ENCODE measurements at regions not wholly inside any gene's neighbourhood (a gene's known extent, or its start where the extent isn't known, plus 50 kb on each side); places are given as distances from the start of the nearest gene placed in this dataset.
A peak's percentile ranks its signal among the peaks of the same experiment; 100 is the strongest.

DNA sequence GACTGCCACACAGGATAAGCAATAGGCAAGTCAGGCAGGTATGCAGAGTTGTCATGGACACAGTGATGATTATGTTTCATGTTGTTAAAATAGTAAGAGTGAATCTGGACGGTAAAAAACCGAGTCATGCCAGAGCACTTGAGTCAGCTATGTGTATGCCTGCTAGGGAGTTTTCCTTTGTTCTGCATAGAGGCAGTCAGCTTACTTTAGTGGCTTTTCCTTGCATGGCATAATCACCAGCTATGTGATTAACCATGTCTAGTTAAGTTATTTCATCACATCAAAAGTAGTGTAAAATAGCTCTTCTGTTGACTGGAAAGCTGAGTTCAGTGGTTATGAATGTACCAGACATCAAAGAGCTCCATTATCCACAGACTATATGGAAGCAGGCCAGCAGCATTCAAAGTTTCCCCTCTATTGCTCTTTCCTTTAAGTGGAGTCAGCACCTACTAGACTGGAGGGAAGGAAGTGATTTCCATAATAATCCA, 989.8 kb downstream of the TLE1 start:
- H3K4me3 ChIP-seq (ENCODE audit: low read depth, low read length): no peak overlapping the region
- DNase-seq (ENCODE audit: low read depth): no peak
- TF ChIP-seq POLR2A (IDR thresholded peaks at IDR 0.05; ENCODE audit: extremely low read depth, insufficient read length) (no peak), CTCF (IDR thresholded peaks at IDR 0.05; ENCODE audit: low read depth, low read length) (no peak), MYC (IDR thresholded peaks at IDR 0.05; ENCODE audit: low read depth, low read length) (no peak)
- TF ChIP-seq, protein P1, sequence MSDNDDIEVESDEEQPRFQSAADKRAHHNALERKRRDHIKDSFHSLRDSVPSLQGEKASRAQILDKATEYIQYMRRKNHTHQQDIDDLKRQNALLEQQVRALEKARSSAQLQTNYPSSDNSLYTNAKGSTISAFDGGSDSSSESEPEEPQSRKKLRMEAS (IDR thresholded peaks at IDR 0.05; ENCODE audit: low read depth, low read length): no peak

- TF ChIP-seq, protein P1 (IDR thresholded peaks at IDR 0.05; ENCODE audit: low read depth, low read length): no peak
- TF ChIP-seq CTCF (IDR thresholded peaks at IDR 0.05; ENCODE audit: low read depth, low read length) (no peak), MYC (IDR thresholded peaks at IDR 0.05; ENCODE audit: low read depth, low read length) (no peak), POLR2A (IDR thresholded peaks at IDR 0.05; ENCODE audit: extremely low read depth, insufficient read length) (no peak)
- DNase-seq (ENCODE audit: low read depth): no peak
- H3K4me3 ChIP-seq (ENCODE audit: low read depth, low read length): no peak overlapping the region
These were observed 990.5 kb downstream of the TLE1 start for GRCh38 chr9:80698725-80699410.

DNA sequence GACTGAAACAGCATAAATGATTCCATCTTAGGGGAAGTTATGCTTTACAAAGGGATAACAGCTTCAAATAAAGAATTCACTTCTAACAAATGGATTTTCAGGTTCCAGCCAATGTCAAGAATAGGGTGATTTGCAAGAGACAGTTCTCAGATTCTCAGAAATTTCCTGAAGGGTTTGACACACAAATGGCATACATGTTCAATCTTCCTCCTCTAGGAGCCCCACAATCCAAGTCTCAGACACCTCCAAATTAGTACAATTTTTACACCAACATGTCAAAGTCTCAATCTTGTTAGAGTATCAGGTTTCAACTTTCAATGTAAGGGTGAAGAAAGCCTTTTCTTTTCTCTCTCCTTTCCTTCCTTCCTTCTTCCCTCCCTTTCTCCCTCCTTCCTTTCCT, 996.6 kb downstream of the TLE1 start:
- H3K4me3 ChIP-seq (ENCODE audit: low read depth, low read length): no peak overlapping the region
- TF ChIP-seq CTCF (IDR thresholded peaks at IDR 0.05; ENCODE audit: low read depth, low read length) (no peak), MYC (IDR thresholded peaks at IDR 0.05; ENCODE audit: low read depth, low read length) (no peak), POLR2A (IDR thresholded peaks at IDR 0.05; ENCODE audit: extremely low read depth, insufficient read length) (no peak)
- TF ChIP-seq, protein P1 (IDR thresholded peaks at IDR 0.05; ENCODE audit: low read depth, low read length): no peak
- no peak for DNase-seq (ENCODE audit: low read depth)

- no peak overlapping the region for H3K4me3 ChIP-seq (ENCODE audit: low read depth, low read length)
- no peak for DNase-seq (ENCODE audit: low read depth)
- TF ChIP-seq MYC (IDR thresholded peaks at IDR 0.05; ENCODE audit: low read depth, low read length): no peak
- TF ChIP-seq CTCF (IDR thresholded peaks at IDR 0.05; ENCODE audit: low read depth, low read length): no peak
- TF ChIP-seq POLR2A (IDR thresholded peaks at IDR 0.05; ENCODE audit: extremely low read depth, insufficient read length): no peak
- TF ChIP-seq, protein P1 (IDR thresholded peaks at IDR 0.05; ENCODE audit: low read depth, low read length): no peak
These were observed 998.1 kb downstream of the TLE1 start for GRCh38 chr9:80691229-80691628.

GRCh38 chr9:80690349-80690939, 998.9 kb downstream of the TLE1 start:
- TF ChIP-seq POLR2A (IDR thresholded peaks at IDR 0.05; ENCODE audit: extremely low read depth, insufficient read length) (no peak), MYC (IDR thresholded peaks at IDR 0.05; ENCODE audit: low read depth, low read length) (no peak), CTCF (IDR thresholded peaks at IDR 0.05; ENCODE audit: low read depth, low read length) (no peak)
- TF ChIP-seq, protein P1 (IDR thresholded peaks at IDR 0.05; ENCODE audit: low read depth, low read length): no peak
- DNase-seq (ENCODE audit: low read depth): peak; percentile 10
- no peak overlapping the region for H3K4me3 ChIP-seq (ENCODE audit: low read depth, low read length)
